GM23338 (cell line): ENCODE measurements at regions not wholly inside any gene's neighbourhood (a gene's known extent, or its start where the extent isn't known, plus 50 kb on each side); places are given as distances from the start of the nearest gene placed in this dataset.

Experiments used
- CREB1 ChIP-seq: fragments of 250-450 bp; sonication (Bioruptor Pico); IDR thresholded peaks from 2 replicates; pipeline ENCODE4 v1.5.0; 2020; ENCODE audit warnings: low read depth, mild to moderate bottlenecking, moderate library complexity
- CTCF ChIP-seq, 2 experiments: fragments of 200-600 bp in 1 of 2; sonication (generic) in 1 of 2; conservative IDR thresholded peaks; 2 replicates each; pipeline versions ENCODE4 v1.5.1 to v1.6.1; 2016 to 2017; ENCODE audit warnings: antibody characterized with exemption in 2 of 2, low read depth in 2 of 2, mild to moderate bottlenecking in 2 of 2, moderate library complexity in 1 of 2
- ETS1 ChIP-seq: IDR thresholded peaks from 2 replicates; pipeline ENCODE4 v1.6.1; 2016; ENCODE audit warnings: antibody characterized with exemption
- EZH2 ChIP-seq: fragments of 200-600 bp; sonication (generic); IDR thresholded peaks from one replicate; pipeline ENCODE4 v1.8.0; 2017; ENCODE audit warnings: antibody characterized with exemption, mild to moderate bottlenecking, low read depth; ENCODE audit not compliant: unreplicated experiment
- POLR2AphosphoS5 ChIP-seq: IDR thresholded peaks from 2 replicates; pipeline ENCODE4 v1.6.1; 2016; ENCODE audit warnings: antibody characterized with exemption, low read depth
- REST ChIP-seq: IDR thresholded peaks from one replicate; pipeline ENCODE4 v1.6.1; 2018; ENCODE audit warnings: antibody characterized with exemption; ENCODE audit not compliant: unreplicated experiment
- STAT1 ChIP-seq: IDR thresholded peaks from one replicate; pipeline ENCODE4 v1.6.1; 2016; ENCODE audit warnings: antibody characterized with exemption; ENCODE audit not compliant: unreplicated experiment

GRCh38 chr1:191427593-191427992 is 730.7 kb upstream of the RGS18 start:
- TF ChIP-seq STAT1 (no peak), ETS1 (no peak), CTCF (conservative IDR thresholded peaks at IDR 0.05; ENCODE audit: low read depth in 2 of 2) (no peak), POLR2AphosphoS5 (no peak), CREB1 (CRISPR knock-in tag) (no peak), REST (no peak), EZH2 (no peak)
